HG02884 (cell line): ENCODE measurements at regions not wholly inside any gene's neighbourhood (a gene's known extent, or its start where the extent isn't known, plus 50 kb on each side); places are given as distances from the start of the nearest gene placed in this dataset.

Source experiments
- ATAC-seq: cut with Tn5 transposase; IDR thresholded peaks from one replicate; pipeline ENCODE4 v1.9.1; 2021; ENCODE audit warnings: mild to moderate bottlenecking, moderate library complexity; ENCODE audit not compliant: unreplicated experiment

DNA sequence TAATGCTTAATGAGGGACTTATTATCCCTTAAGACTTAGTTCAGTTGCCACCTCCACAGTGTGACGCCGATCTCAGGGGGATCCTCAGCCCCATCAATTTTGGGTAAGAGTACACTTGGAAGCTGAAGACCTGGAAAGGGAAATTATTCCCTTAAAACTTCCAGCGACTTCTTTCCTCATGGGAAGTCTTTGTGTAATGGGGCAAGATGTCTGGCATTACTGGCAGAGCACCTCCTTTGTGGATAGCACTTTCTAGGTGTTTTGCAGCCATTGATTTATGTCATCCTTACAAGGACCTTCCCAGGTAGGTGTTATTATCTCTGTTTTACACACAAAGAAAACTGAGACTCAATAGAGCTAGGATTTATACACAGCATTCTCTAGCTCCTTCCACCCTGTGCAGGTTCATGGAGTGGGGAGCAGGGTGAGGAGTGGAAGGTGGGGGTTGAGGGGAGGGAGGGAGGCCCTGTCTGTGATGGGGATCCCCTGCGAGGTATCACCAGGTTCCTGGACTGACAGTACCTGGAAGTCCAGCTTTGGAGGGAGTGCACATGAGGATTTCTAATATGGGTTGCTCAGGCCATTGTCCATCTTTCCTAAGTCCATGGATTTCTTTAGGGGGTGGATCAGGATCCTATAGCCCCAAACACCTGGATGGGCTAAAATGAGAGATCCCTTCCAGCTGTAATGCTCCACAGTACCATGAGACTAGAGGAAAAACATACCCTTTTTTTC lies 79.4 kb downstream of the MYCN start:
- no peak for ATAC-seq

DNA sequence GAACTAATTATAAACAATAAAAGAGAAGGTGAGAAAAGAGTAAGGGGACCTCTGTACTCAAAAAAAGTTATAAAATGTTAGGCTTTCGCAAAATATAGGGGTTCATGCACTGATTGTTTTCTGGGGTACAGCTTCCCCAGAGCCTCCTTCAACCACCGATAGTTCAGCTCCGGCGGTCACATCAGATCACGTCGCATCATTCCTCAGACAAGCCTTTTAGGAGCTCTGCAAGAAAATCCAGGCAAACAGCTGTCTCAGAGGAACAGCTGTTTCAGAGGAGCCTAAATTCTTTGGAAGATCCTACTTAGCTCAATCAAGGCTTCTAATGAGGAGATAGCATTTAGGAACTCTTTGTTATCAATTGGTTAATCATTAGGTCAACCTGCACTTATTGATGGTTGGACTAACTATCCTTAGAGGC lies 78.7 kb downstream of the MYCN start:
- ATAC-seq: no peak

DNA sequence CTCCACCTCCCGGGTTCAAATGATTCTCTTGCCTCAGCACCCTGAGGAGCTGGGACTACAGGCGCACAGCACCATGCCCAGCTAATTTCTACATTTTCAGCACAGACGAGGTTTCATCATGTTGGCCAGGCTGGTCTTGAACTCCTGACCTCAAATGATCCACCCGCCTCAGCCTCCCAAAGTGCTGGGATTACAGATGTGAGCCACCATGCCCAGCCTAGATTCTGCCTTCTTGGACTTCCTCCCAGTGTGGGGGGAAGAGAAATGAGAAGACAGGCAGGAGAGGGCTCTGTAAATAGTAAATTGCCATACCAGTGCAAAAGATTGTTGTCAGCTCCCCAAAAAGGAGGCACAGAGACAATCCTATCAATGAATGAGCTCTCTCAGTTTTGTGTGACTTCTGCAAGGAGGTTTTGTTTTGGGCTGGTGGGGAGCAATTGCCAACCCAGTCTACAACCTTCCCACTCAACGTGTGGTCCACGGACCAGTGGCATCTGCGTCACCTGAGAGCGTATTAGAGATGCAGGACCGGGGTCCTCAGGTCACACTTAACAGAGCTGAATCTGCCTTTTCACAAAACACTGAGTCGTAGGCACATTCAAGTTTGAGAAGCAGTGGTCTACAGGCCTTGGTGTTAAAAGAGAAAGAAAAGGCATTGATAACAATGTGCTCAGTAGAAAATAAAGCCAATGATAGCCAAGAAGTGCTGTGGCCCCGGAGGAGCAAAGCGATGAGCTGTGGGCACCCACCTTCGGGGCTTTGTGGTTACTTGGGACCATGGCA lies 78.1 kb downstream of the MYCN start:
- ATAC-seq: no peak

DNA sequence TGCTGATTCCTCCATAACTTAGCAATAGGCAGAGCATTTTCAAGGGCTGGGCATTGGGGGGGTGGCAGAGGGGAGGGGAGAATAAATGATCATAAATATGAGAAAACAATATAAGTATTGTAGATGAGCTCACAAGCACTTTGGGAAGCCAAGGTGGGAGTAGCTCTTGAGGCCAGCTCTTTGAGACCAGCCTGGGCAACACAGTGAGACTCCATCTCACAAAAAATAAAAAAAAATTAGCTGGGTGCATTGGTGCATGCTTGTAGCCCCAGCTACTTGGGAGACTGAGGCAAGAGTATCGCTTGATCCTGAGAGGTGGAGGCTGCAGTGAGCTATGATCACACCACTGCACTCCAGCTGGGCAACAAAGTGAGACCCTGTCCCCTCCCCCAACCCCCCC lies 75.9 kb downstream of the MYCN start:
- ATAC-seq: no peak

DNA sequence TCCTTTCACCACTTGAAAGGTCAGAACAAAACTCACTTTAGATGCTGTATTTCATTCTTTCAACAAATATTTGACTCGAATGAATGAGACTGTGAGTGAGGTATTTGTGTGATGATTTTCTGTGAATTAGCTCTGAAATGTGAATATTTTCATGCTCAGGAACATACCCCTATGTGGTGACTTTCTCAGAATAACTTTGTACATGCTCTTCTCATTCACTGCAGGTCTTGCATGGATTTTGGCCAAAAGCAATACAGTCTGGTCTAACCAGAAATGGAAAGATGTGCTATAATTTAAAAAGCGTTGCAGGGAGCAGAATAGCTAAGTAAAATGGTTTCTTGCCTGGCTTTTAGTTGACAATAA lies 75.5 kb downstream of the MYCN start:
- no peak for ATAC-seq

DNA sequence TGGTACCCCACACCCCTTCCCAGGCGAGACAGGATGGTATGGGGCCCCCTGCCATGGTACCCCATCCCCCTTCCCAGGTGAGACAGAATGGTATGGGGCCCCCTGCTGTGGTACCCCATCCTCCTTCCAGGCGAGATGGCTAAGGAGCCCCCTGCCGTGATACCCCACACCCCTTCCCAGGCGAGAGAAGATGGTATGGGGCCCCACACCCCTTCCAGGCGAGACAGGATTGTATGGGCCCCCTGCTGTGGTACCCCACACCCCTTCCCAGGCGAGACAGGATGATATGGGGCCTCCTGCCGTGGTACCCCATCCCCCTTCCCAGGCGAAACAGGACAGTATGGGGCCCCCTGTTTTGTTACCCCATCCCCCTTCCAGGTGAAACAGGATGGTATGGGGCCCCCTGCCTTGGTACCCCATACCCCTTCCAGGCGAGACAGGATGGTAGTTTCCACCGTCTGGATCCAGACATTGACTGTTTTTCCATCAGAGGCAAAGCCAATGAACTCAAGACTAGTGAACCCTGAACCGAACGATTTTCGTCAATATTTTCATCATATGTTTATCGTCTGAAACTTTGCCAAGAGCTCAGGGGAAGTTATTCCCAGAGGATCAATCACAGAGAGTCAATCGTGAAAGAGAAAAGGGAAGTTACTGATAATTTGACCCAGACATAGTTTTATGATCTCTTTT lies 75.0 kb downstream of the MYCN start:
- ATAC-seq: no peak

DNA sequence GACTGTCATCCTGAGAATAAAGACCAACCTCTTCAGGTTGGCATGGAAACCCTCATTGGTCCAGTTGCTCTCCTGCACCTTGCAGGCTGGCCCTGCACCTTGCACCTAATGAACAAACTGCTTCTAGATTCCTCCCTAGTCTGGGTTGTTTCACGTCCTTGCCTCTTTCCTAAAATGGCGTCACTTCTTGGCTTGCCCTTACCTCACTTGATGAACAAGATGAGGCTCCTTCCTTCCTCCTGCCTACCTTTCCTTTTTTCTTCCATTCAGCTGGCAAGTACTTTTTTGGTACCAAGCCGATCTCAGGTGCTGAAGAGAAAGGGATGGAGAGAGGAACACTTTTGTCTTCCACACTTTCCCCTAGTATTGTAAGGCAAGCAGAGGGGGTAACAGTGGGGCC lies 74.5 kb downstream of the MYCN start:
- no peak for ATAC-seq

DNA sequence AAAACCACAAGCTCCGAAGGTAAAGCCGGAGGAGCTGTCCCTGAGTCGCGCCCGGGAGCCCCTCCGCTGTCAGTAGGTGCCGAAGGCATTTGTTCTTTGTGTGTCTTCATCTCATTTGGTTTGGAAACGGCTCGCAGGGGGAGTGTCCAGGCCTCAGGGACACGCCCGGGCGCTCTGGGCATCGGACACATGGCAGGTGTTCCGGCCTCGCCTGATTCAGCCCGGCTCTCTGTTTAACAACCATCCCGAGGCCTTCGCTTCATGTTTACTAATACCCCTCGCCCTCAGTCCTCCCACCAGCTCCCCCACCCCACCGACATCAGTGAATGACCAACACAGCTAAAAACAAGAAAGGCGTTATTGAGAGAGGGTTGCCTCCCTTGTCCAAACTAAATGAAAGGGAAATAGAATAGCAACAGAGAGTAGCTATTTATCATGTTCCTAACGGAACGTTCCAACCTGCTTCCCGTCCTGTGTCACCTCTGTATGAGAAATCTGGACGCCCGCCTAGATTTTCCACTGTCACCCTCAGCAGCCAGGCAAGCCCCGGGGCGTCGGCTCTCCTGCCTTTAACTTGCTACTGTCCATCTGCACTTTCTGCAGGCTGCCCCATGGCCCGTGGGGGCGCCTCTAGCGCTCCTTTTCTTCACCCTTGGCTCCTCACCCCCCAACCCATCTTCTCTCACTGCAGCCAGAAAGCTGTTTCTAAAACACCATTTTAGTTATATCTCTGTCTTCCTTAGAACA lies 73.9 kb downstream of the MYCN start:
- ATAC-seq: no peak

DNA sequence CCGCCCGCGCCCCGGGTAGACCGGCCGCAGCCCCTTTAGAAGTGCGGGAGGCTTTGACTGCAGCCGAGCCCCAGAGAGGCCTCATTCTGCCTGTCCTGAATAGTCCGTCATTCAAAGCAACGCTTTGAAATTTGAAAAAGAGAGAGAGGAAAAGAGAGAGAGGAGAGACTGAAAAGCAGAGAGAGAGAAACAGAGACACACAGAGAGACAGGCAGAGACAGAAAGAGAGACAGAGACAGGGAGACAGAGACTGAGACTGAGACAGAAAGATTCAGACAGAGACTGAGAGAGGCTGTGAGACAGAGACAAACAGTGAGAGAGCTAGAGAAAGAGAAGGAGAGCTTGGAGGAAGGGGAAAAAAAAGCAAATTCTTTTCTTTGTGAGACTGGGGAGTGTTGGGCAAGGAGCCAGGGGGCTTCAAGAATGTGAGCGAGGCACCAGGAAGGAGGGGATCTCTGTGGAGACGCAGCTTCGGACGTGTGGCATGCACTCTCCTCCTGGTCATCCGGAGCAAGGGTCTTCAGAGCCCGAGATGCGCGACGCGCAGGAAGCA lies 73.1 kb downstream of the MYCN start:
- ATAC-seq: no peak

DNA sequence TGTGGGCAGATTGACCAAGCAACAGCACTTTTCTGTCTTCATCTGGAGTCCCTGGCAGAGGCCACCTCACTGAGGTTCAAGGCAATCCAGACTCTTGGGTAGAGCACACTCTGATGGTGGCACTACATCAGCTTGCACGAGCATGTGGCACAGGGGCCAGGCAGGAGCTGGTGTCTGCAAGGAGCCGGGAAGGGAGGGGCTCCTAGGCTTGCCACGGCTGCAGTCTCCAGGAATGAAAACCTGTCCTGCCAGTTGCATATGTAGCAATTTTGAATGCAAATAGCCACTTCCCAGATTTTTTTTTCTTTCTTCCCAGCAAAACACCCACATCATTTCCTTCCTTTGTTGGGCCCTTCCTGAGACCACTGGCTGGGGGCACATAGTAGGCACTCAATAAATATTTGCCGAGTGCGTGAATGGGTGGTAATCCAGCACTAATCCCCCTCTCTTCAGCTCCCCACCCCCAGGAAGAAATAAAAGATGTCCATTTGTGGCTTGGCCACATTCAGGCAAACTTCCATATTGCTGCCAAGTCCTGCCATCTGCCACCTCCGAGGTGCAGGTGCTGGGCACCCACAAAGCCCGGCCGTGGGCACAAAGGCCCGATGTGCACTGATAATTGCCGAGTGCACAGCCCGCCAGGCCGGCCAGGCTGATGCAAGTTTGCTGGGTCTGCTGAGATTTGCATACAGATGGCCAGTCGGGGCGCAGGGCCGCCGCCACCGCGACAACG lies 72.4 kb downstream of the MYCN start:
- no peak for ATAC-seq

DNA sequence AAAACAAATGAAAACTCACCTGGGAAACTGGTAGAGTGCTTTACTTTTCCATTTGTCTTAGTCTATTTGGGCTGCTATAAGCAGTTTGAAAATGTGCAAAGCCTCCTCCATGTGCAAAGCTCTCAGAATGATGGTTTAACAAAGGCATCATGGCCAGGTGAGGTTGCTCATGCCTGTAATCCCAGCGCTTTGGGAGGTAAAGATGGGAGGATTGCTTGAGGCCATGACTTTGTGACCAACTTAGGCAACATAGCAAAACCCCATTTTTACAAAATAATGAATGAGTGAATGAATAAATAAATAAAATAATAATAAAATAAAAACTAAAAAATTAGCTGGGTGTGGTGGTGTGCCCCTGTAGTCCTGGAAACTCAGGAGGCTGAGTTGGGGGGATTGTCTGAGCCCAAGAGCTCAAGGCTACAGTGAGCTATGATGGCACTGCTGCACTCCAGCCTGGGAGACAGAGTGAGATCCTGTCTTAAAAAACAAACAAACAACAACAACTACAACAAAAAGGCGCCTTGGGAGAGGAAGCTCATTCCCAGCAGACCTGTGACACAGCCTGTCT lies 71.8 kb downstream of the MYCN start:
- ATAC-seq: no peak

DNA sequence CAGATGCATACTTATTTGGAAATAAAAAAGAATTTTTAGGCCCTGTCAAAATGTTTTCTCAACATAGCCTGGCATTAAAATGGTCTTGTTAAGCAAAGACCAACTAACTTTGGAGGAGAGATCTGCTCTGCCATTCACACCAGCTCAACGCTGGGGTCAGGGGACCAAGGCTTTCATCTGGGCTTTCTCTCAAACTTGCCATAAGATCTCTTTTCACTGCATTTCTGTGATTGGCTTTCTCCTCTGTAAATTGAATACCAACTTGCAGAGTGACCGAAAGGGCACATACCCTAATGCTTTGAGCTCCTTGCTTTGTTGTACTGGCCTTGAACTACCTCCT lies 71.2 kb downstream of the MYCN start:
- ATAC-seq: no peak

DNA sequence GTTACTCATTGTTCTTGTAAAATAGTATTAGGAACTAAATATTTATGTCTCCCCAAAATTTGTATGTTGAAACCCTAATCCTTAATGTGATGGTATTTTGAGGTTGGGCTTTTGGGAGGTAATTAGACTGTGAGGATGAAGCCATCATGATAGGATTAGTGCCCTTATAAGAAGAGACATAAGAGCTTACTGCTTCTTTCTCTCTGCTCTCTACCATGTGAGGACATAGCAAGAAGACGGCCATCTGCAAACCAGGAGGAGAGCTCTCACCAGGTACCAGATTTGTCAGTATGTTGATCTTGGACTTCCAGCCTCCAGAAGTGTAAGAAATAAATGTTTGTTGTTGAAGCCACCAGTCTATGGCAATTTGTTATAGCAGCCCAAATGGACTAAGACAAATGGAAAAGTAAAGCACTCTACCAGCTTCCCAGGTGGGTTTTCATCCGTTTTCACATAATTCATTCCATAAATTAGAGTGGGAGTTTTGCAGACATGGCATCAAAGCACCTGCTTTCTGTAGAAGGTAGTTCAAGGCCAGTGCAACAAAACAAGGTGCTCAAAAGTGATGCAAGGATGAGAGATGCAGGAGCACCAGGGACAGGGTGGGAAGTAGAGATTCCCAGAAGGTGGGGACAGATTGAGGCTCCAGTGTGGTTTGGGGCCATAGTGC lies 70.7 kb downstream of the MYCN start:
- ATAC-seq: no peak

DNA sequence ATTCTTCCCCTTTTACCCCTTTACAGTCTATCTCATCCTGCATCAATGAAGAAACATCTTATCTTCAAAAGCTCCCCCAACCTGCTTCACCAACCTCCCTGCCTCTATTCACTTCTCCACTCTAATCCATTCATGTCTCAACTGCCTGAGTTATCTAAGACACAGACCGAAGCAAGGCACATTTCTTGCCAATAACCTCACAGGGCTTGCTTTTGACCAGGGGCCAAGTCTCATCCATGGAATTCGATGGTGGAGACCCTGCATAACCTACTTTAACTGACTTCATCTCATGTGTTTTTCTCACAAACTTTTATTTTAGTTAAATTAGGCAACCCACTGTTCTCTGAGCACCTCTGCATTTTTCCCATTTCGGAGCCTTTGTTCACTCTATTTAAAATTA lies 69.7 kb downstream of the MYCN start:
- ATAC-seq: no peak

DNA sequence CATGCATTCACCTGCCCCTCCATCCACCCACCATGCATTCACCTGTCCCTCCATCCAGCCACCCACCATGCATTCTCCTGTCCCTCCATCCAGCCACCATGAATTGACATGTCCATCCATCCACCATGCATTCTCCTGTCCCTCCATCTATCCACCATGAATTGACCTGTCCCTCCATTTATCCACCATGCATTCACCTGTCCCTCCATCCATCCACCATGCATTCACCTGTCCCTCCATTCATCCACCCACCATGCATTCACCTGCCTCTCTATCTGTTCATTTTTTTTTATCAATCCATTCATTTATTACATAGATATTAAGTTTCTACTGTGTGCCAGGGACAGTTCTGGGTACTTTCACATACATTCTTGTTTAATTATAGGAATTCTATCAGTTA lies 69.2 kb downstream of the MYCN start:
- ATAC-seq: no peak

DNA sequence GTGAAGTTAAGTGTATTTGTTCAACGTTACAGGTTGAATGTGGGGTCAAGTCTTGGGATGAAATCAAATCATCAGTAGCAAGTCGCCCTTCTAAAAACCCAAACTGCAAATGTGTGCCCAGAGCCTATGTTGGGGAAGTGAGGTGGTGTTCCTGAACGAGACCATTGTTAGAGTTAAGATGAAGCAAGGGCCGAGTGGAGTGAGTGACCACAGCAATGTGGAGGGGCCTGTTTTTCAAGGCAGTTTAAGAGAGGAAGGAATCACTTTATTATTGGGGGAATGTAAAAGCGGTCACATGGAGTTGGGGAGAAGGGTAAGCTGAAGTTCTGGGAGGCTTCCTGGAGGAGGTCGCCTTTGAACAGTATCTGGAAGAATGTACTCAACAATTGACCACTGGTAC lies 68.5 kb downstream of the MYCN start:
- ATAC-seq: no peak

DNA sequence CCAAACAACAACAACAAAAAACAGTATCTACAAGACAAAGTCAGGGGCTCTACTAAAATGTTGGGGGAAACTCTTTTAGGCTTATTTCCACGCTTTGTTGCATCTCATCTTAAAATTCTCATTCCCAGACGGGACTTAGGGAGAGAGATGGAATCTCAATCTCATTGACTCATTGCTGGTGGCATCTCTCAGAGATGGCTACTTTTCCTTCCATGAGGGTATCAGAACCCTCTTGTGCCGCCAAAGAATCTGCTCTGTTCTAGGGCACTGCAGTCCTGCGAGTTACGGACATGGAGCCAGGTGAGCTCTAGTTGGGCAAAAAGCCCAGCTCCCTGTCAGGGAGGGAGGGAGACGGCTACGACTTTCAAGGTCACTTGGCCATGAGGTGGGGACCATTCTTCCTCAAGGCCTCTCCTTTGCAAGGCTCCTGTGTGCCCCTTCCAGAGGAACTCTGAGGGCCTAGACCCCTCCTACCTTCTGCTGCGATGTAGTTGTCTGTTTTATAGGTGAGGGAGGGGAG lies 68.0 kb downstream of the MYCN start:
- no peak for ATAC-seq

DNA sequence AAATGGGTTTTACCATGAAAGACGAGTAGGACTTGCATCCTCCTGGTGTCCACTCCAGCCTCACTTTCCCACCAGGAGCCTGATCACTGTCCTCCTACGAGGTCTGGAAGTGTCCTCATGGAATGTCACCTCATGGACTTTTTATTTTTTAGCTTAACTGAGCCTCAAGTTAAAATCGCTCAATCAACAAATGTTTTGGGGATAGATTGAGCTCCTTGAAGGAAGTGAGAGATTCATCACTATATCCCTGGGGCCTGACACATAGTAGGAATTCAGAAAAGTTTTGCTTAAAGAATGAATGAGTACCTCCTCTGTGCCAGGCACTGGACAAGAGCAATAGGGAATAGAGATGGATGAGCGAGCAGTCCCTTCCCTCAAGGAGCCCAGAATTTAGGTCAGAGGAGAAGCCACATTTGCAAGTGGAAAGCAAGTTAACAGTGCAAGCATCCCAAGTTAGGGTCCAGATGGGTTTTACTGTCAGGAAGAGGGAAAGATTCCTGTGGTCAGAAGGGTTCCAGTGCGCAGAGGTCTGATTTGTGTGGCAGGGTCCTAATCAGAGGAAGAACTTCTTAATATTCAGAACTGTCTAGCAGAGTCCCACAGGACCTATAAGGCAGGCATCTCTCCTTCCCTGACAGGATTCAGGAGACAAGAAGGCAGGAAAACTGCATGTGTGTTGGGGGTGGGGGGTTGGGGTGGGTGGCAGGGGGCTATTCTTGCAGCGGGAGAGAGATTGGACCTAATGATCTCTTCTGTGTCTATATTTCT lies 67.0 kb downstream of the MYCN start:
- no peak for ATAC-seq
